Erythroblast (primary cell): ENCODE measurements at regions not wholly inside any gene's neighbourhood (a gene's known extent, or its start where the extent isn't known, plus 50 kb on each side); places are given as distances from the start of the nearest gene placed in this dataset.

Experiments
- DNase-seq, 2 experiments: peaks; one replicate each; lab custom pipeline; 2025; lab: John Stamatoyannopoulos, UW
- GATA1 ChIP-seq: IDR thresholded peaks from 2 replicates; pipeline ENCODE4 v1.6.1; 2011; ENCODE audit warnings: low read depth, mild to moderate bottlenecking, control low read depth, low read length, moderate library complexity
- POLR2A ChIP-seq: IDR thresholded peaks from 2 replicates; pipeline ENCODE4 v1.6.1; 2011; ENCODE audit warnings: mild to moderate bottlenecking, low read length

DNA sequence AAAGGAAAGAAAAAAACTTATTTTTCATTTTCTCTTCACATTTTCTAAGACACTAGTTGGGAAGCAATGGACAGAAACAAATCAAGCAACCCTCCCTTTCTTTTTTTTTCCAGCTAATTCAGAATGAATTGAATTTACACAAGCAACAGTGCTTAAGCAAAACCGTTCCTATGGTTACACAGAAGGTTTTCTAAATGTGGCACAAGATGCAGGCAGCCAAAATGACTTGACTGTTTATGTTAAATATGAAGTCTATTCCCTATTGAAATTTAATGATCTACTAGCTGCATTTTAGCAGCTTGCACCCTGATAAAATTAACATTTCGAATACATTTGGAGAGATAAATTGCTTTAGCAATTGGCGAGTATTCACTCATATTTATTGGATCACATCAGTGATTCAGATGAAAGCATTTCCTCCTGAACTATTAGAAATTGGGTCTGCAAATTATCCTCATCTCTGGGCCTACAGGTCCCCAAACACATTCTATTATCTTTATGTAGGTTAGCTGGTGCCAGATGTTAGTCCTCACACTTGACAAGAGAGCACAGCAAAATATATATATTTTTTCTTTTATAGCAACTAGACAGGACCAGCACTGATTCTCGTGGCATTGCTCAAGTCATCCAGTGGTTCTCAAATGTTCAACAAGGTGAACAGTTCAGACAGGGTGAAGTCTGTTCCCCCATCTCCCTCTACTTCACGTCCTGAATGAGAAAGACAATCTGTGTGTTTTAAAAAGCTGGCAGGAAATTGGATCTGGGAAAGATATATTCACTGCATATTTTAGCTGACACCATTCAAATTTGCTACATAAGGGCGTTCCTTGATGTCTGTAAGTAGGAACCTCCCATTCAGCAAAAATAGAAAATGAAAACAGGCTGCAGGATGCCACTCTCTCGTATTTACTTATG is 463.6 kb upstream of the KCNMB2 start:
- no peak for DNase-seq
- TF ChIP-seq GATA1 (no peak), POLR2A (no peak)

DNA sequence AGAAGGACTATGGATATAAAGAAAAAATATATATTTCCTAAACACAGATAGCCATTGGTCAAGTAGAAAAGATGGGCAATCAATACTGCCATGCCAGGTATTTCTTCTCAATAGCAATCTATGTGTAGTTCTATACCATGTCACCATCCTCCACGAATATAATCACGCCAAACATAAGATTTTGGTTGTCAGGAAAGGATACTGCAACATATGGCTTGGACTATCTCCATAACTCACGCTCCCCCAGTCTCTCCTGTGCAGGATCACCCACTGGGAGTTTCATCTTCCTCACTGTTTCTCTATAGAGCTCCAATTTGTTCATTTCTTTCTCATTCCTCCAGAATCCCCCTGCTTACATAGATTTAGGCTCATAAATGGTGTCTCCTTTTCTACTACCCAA is 462.9 kb upstream of the KCNMB2 start:
- DNase-seq, result no peak
- TF ChIP-seq POLR2A (no peak), GATA1 (no peak)

DNA sequence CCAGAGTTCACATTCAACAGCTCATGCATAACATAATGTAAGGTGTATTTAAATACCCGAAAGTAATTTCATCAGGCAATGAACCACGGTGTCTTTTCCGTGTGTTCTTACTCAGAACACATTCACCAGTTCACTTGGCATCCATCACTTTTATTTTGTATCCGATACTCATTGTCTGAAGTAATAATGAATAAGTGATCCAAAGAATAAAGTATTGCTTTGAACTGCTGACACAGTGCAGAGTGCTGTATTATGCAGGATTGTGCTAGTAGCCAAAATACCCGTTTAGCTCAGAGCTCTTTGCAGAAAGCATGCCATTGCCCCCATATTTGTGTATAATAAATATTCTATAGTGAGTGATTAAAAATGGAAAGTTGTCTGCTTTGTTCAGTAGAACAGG is 460.9 kb upstream of the KCNMB2 start:
- no peak for DNase-seq
- no peak for TF ChIP-seq POLR2A
- TF ChIP-seq GATA1, result no peak

DNA sequence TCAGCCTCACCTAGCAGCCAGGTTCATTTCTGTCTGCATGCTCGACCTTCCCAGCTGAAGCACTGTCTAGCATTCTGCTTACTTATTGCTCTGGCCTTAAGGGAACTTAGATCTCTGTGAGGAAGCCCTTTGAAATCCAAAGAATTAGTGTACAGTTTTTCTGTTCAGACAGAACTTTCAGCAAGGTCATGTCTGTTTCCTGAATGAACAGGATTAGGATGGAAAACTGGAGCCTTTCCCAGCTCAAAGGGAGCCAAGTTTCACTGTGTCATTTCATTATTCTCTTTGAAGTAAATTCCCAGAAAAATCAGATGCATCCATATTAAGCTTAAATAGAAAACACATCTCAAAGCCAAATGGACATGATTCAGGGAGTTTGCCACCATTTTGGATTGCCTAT is 457.3 kb upstream of the KCNMB2 start:
- TF ChIP-seq POLR2A (no peak), GATA1 (no peak)
- no peak for DNase-seq

DNA sequence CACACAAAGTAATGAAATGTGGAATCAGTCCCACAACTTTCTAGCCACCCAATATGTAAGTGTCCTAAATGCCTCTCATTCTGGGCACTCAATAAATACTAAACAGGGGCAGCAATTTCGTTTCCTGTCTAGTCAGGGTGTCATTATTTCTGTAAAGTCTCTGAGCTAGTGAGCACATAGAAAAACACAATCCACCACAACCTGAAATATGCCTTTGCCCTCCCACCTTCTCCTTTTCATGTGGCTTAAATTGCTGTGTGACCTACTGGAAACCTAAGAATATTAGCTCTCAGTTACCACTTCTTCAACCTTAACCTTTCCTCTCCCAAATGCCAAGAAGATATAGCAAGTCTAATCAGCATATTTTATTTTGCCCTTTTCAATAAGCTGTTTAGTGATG is 456.3 kb upstream of the KCNMB2 start:
- DNase-seq, result no peak
- TF ChIP-seq GATA1 (no peak), POLR2A (no peak)

DNA sequence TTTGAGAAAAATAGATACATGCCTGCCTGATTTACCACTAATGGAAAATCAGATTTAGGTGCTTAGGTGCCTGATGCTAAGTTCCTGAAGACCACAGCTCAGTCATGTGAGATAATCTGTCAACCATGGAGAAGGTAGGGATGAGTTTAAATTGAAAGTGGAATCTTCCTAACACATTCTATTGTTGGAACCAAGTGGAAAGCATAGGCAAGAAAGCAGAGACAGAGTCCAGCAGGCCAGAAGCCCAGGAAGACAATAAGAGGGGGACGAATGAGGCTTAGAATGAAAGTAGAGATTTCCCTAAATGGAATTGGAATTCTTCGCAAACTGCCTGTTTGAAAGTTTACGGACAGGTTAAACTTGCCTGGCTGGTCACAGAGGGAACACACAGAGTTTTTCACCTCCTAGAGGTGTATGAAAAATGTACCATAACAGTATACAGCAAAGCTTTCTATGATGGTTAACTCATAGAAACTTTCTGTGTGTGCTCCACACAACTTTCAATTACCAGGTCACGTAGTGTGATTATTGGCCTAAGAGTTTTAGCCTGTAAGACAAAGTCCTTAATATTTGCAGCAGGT is 453.8 kb upstream of the KCNMB2 start:
- no peak for TF ChIP-seq POLR2A
- no peak for TF ChIP-seq GATA1
- no peak for DNase-seq

DNA sequence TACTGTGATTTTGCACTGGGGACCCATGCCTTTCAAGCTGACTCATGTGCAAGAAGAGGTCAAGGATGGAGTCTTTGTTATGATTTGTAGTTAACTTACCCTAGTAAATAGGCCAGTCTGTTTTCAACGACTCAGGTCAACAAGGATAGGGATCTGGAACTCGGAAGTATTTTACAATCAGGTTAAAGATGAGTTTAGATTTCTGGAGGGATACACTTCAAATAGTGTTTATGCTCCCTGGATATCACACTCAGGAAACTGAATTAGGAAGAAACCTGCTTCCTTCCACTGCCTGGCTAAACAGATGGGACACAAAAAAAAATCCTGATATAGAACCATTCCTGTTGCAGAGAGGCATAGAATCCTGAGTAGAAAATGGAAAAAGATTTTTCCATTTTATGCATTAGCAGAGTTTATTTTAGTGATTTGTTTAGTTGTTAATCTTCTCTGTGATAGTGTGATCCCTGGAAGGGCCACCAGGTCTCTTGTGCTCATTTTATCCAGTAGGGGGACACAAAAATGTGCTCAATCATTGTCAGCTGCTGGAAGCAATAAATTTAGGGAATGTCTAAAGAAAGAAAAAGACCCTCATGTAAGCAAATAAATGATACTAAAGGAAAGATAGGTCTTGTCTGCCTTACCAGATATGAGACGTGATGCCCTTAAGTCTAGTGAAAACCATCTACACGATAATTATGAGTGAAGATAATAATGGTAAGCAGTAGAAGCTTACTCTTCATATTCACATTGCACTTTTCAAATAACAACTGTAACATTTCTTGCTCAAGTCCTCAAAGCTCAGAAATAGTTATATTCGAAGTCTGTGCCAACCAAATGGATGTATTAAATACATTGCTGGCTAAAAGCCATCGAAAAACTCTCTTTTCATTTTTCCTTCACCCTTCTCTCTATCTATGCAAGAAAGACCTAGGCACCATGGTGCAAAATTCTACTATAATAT is 452.1 kb upstream of the KCNMB2 start:
- DNase-seq, result no peak

DNA sequence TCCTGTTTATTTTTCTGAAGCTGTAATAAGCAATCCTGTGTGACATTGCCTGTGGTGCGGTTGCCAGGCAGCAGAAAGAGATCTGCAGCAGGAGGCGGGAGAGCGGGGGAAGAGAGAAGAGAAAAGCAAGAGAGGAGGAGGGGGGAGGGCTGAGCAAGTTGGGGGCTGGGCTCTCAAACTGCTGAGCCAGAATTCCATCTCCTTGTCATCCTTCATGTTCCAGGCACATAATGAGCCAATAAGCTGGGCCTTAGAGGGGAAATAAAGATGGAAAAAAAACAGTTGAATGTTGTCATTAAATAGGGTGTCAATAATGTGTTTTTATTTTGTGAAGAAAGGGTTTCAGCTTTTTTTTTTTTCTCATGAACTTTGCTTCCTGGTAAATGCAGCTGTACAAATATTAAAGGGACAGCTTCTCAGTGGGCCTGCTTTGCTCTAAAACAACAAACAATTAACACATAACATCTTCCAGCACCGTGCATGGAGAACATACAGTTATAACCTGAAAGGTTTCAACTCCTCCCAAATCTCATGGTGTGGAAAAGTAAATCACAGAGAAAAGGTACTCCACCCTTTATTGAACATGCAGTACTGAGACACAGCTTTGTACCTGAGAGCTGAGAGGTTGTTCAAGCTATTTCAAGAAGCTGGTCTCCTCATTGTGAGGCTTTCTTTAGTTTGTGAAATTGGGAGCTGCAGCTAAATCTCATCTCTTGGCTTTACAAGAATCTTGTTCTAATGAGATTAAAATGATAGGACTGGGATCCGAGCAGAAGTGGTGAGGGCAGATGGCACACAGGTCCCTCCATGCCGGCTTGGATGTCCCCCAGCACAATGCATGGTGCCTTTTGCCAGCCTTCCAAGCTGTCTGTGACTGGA is 451.1 kb upstream of the KCNMB2 start:
- TF ChIP-seq POLR2A, result no peak
- no peak for TF ChIP-seq GATA1
- no peak for DNase-seq

More for the DNA sequence above, 452.1 kb upstream of the KCNMB2 start:
- no peak for TF ChIP-seq POLR2A
- TF ChIP-seq GATA1, result no peak

DNA sequence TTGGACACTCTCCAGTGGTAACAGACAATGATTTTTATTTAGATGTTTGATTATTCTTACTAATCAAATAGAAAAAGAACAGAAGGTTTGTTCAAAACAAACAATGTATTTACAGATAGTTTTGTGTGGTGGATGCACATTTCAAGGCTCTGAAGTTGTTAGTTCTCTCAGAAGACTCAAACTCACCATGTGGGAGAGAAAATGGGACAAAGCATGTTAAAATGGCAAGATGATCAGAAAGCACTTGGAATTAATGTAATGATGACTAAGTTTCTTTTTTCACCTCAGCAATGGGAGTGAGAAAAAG is 450.5 kb upstream of the KCNMB2 start:
- no peak for TF ChIP-seq POLR2A
- no peak for TF ChIP-seq GATA1
- no peak for DNase-seq

DNA sequence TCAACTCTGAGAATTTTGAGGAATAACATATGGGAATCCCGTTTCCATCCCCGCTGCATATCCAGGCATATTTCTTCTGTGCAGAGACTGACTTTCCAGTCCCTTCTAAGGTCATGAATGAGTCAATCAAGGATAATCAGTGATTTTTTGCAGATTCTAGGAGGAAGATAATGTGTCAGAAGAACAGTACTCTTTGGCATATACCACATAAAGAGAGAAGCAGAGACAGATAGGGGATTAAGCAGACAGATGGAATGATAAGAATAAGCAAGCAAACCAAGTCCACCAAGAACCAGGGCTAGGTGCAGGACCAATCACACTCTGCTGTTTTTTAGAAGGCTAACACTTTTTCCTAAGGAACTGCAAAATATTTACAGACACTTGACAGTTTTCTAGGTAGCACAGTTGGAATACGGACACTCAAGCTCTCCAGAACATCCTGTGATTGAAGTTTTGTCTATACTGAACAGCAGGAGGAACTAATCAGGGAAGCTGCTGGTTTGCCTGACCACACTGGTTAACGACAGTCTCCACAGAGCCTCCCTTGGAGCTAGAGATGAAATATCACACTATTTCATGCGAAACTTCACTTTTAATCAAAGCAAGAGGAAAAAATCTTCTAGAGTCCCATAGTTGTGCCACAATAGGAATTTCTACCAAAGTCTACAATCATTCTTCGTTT is 450.0 kb upstream of the KCNMB2 start:
- no peak for DNase-seq
- no peak for TF ChIP-seq GATA1
- no peak for TF ChIP-seq POLR2A

DNA sequence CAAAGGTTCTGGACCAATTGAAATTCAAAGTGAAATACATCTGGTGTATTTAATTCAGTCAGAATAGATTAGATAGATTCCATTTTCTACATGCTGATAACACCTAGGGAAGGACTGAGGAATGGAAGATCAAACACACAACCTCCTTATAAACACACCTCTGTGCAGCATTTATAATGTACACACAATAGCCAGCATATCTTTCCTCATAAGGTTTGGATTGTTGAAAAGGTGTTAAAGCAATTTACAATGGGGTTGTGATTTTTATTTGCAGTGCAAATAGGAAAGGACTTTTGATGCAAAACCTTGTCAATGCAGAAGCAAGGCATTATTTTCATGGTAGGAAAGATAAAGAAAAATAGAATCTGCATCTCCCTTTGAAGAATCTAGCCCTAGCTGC is 448.9 kb upstream of the KCNMB2 start:
- TF ChIP-seq GATA1 (no peak), POLR2A (no peak)
- DNase-seq, result no peak

DNA sequence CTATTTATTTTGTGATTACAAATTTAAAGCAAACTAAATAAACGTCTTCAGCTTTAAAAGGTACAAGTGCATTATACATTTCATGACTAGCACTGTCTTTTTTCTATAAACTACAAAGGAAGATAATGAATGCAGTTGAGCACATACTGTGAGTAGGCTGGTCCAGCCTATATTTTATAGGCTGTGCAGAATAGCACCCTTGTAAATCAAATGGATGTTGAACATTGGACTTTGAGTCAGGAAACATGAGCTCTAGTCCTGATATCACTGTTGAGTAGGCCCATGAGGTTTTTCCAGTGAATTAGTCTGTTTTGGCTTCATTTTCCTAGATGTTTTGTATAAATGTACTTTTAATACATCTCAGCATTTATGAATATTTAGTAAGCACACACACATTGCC is 447.3 kb upstream of the KCNMB2 start:
- DNase-seq, result no peak
- TF ChIP-seq GATA1 (no peak), POLR2A (no peak)
